ENCODE measurements at regions not wholly inside any gene's neighbourhood (a gene's known extent, or its start where the extent isn't known, plus 50 kb on each side); places are given as distances from the start of the nearest gene placed in this dataset.
A peak's percentile ranks its signal among the peaks of the same experiment; 100 is the strongest.

DNA sequence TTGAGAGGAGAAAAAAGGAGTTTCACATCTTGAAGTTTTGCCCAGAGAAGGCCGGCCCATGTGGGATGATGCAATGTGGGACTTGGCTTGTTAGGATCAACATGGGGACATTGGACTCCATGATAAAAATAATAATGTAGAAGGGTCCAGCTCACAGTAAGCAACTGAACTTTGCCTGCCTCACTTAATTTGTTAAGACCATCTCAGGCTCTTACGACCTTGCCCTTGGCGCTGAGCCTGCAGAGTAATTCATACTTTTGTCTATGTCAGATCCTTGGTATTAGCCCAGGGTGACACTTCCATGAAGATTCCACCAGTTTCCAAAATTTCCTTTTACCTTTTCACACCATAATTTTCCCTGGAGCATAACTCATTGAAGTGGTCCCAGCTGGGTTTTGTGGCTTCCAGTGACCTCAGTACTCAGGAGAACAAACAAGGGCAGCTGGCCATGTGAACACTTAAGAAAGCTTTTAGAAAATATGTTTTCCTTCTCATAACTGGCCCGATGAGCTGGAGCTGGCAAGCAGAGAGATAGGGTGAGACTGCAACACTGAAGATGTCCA lies 315.4 kb upstream of the RASGRP1 start:
- TF ChIP-seq RAD21 (conservative IDR thresholded peaks at IDR 0.05 in 1 of 2, IDR thresholded peaks at IDR 0.05 in 1 of 2) (no peak), CEBPB (IDR thresholded peaks at IDR 0.05) (0 out of 4 replicates have a peak, but pooled peaks of 1 of the 2 experiments have one; percentile 15)
- TF ChIP-seq, protein P1, sequence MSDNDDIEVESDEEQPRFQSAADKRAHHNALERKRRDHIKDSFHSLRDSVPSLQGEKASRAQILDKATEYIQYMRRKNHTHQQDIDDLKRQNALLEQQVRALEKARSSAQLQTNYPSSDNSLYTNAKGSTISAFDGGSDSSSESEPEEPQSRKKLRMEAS (IDR thresholded peaks at IDR 0.05) = no peak
- TF ChIP-seq, protein P2, sequence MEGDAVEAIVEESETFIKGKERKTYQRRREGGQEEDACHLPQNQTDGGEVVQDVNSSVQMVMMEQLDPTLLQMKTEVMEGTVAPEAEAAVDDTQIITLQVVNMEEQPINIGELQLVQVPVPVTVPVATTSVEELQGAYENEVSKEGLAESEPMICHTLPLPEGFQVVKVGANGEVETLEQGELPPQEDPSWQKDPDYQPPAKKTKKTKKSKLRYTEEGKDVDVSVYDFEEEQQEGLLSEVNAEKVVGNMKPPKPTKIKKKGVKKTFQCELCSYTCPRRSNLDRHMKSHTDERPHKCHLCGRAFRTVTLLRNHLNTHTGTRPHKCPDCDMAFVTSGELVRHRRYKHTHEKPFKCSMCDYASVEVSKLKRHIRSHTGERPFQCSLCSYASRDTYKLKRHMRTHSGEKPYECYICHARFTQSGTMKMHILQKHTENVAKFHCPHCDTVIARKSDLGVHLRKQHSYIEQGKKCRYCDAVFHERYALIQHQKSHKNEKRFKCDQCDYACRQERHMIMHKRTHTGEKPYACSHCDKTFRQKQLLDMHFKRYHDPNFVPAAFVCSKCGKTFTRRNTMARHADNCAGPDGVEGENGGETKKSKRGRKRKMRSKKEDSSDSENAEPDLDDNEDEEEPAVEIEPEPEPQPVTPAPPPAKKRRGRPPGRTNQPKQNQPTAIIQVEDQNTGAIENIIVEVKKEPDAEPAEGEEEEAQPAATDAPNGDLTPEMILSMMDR (IDR thresholded peaks at IDR 0.05) = no peak
- TF ChIP-seq, protein P3, sequence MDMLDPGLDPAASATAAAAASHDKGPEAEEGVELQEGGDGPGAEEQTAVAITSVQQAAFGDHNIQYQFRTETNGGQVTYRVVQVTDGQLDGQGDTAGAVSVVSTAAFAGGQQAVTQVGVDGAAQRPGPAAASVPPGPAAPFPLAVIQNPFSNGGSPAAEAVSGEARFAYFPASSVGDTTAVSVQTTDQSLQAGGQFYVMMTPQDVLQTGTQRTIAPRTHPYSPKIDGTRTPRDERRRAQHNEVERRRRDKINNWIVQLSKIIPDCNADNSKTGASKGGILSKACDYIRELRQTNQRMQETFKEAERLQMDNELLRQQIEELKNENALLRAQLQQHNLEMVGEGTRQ (IDR thresholded peaks at IDR 0.05) = no peak

Measured in A549 (cell line).